IPS-15b (cell line): ENCODE measurements at regions not wholly inside any gene's neighbourhood (a gene's known extent, or its start where the extent isn't known, plus 50 kb on each side); places are given as distances from the start of the nearest gene placed in this dataset.

Experiments used
- H3K27me3 ChIP-seq: one replicate; pipeline ENCODE4 v1.6.1; 2013; ENCODE audit warnings: low read length; ENCODE audit not compliant: control insufficient read depth, insufficient read depth
- H3K36me3 ChIP-seq: one replicate; pipeline ENCODE4 v1.6.1; 2013; ENCODE audit warnings: low read length; ENCODE audit not compliant: control insufficient read depth, insufficient read depth
- H3K4me1 ChIP-seq: one replicate; pipeline ENCODE4 v1.6.1; 2013; ENCODE audit warnings: mild to moderate bottlenecking, low read length; ENCODE audit not compliant: control insufficient read depth, insufficient read depth
- H3K4me3 ChIP-seq: one replicate; pipeline ENCODE4 v1.5.1; 2013; ENCODE audit warnings: low read depth, low read length
- H3K9ac ChIP-seq: one replicate; pipeline ENCODE4 v1.6.1; 2013; ENCODE audit warnings: low read depth, mild to moderate bottlenecking, low read length
- H3K9me3 ChIP-seq: one replicate; pipeline ENCODE4 v1.6.1; 2013; ENCODE audit warnings: mild to moderate bottlenecking, low read length; ENCODE audit not compliant: control insufficient read depth, insufficient read depth

DNA sequence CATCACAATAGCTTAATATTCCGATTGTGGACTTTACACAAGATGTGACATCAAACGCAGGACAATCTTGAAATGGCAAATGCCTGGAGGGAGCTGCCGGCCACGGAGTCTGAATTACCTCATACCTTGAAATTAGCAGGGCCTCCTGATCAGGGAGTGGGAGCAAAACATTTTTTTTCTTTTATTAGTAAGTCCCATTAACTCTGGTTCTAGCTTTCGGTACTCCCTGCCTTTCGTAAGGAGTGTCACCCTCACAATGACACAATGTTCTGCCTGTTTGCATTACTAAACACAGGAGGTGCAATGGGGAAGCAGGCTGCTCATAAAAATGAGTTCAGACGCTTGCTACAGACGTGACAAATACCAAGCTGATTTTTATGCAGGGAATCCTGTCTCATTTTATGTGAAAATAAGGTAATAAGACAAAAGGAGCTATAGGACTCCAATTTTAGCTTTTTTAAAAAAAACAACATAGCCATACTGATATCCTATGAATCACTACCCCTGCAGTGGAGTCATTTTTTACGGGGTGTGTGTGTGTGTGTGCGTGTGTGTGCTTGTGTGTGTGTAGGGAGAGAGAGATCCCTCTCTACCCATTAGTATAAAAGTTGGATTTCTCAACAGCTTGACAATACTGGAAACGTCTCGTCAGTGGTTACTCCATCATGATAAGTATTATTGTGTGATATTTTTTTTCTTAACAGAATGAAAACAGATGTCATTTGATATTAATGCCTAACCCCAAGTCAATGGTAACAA, 205.1 kb upstream of the RUNX1 start:
- peaks cover 2% of the 10 kb centered on the region for H3K9me3 ChIP-seq
- no peak overlapping the region for H3K9ac ChIP-seq
- H3K4me1 ChIP-seq = no peaks in the 10 kb centered on the region
- H3K27me3 ChIP-seq = no peaks in the 10 kb centered on the region
- no peak overlapping the region for H3K4me3 ChIP-seq
- H3K36me3 ChIP-seq = no peaks in the 10 kb centered on the region

DNA sequence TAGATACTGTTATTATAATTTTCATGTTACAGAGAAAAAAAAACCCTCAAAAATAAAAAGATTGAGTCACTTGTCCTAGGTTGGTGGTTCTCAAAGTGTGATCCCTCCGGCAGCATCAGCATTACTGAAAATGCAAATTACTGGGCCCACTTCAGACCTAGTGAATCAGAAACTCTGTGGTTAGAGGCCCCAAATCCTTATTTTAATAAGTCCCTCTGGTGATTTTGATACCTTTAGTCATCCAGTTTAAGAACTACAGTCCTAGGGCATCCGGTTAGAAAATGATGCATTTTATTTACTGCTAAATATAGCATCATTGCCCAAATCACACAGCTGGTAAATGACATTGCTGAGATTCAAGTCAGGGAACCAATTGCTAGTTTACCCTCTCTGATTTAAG, 203.7 kb upstream of the RUNX1 start:
- Histone ChIP-seq H3K4me1 (no peaks in the 10 kb centered on the region), H3K9ac (no peak overlapping the region), H3K27me3 (no peaks in the 10 kb centered on the region), H3K36me3 (no peaks in the 10 kb centered on the region), H3K9me3 (peaks cover 2% of the 10 kb centered on the region), H3K4me3 (no peak overlapping the region)

DNA sequence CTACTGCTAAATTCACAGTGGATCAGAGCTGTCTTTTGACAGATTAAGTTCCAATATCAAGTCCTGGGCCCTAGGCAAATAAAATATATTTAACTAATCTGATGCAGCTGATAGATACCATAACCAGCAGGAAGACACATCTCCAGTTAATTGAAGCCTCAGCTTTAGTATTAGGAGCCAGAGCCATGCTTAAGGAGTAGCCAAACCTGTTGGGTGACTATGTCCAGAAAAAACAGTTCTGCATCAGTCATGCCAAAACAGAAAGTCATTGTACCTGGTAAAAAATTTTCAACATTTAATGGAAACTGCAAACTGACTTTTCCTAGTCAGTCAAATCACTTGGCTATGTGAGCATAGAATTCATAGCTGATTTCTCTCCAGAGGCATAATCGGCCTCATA, 200.5 kb upstream of the RUNX1 start:
- peaks cover 2% of the 10 kb centered on the region for H3K9me3 ChIP-seq
- H3K36me3 ChIP-seq = no peaks in the 10 kb centered on the region
- no peak overlapping the region for H3K9ac ChIP-seq
- no peak overlapping the region for H3K4me3 ChIP-seq
- no peaks in the 10 kb centered on the region for H3K4me1 ChIP-seq
- no peaks in the 10 kb centered on the region for H3K27me3 ChIP-seq

DNA sequence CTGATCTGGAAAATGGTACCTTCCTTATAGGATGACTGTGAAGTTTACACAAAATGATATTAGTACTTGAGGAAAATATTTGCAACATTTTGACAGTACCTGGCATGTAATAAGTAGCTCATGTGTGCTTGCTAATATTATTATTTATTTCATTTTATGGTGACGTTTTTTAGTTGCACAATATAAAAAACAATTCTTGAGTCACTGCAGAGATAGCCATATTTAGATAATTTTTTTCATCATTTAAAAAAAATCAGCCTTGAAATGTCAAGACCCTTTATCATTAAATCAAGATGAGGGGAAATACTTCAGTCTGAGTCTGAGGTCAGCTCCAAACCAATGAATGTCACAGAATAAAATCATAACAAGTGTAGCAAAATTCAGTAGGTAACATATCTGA, 196.8 kb upstream of the RUNX1 start:
- Histone ChIP-seq H3K9me3 (peaks cover 2% of the 10 kb centered on the region), H3K9ac (no peak overlapping the region), H3K4me1 (no peaks in the 10 kb centered on the region), H3K36me3 (no peaks in the 10 kb centered on the region), H3K27me3 (no peaks in the 10 kb centered on the region), H3K4me3 (no peak overlapping the region)

DNA sequence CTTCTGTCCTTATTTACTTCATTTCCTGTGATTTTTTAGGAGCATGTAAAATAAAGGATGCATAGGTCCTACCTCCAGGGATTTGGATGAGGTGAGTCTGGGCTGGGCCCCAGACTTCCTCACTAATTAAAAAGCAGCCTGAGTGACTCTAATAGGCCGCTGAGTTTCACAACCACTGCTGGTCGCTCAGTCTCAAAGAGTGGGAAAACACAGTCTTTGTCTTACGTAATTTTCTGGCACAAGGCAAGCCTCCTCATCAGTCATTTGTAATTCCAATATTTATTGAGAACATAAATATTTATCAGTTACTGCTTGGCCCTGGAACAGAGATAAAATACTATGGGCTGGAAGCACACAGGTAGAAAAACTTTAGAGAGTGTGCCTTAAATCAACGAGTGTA, 195.4 kb upstream of the RUNX1 start:
- no peaks in the 10 kb centered on the region for H3K27me3 ChIP-seq
- H3K4me1 ChIP-seq = no peaks in the 10 kb centered on the region
- no peaks in the 10 kb centered on the region for H3K9me3 ChIP-seq
- no peak overlapping the region for H3K4me3 ChIP-seq
- no peaks in the 10 kb centered on the region for H3K36me3 ChIP-seq
- no peak overlapping the region for H3K9ac ChIP-seq

DNA sequence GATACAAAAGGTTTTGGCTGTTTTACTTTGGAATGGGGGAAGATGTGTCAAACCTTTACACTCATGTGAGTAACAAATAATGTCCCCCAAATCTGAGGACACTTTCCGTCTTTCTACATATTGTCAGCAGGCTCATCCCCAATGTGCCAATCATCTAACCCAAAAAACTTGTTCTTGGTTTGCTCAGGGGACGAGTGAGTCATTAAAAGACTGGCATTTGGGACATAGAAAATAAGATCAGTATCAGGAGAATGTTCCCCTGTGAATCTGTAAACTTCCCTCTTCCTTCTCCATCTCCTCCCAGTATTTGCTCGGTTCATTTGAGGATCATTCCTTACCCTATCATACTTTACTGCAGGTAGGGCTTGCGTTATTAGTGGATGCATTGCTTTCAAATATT, 194.1 kb upstream of the RUNX1 start:
- Histone ChIP-seq H3K4me1 (no peaks in the 10 kb centered on the region), H3K9me3 (no peaks in the 10 kb centered on the region), H3K27me3 (no peaks in the 10 kb centered on the region), H3K9ac (no peak overlapping the region), H3K4me3 (no peak overlapping the region), H3K36me3 (no peaks in the 10 kb centered on the region)

DNA sequence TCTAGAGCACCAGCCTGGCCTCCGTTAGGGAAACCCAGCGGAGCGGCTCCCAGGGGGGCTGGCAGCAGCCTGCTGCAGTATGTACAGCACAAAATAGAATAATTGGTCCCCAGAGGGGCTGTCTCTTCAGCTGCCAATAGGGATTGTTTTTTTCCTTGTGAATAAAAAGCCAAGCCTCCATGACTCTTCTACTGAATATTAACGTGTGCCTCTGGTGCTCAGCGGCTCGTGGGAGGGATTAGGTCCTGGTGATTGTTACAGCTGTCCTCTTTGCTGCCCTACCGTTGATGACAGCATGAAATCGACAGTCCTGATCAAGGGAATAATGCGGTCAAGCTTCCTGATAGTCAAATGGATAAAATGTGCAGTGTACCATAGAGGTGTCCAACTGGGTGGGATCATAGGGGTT, 190.7 kb upstream of the RUNX1 start:
- Histone ChIP-seq H3K4me1 (no peaks in the 10 kb centered on the region), H3K36me3 (no peaks in the 10 kb centered on the region), H3K9me3 (no peaks in the 10 kb centered on the region), H3K9ac (no peak overlapping the region), H3K4me3 (no peak overlapping the region), H3K27me3 (no peaks in the 10 kb centered on the region)

DNA sequence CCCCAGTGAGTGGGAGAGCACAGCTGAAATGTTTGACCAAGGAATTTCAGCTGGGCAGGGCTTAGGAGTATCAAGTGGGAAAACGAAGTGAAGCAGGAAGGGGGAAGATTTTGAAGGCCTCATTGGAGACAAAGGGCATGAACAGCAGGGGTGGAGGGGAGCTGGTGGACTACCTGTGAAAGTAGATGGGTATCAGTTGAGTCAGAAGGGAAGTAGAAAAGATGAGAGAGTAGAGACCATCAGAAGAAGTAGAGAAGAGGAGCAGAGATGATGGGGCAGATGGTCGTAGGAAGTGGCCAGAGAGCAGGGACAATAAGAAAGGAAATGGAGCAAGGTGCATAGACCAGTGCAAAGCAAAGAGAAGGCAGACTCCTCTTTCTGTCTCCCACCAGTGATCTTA, 189.0 kb upstream of the RUNX1 start:
- Histone ChIP-seq H3K36me3 (no peaks in the 10 kb centered on the region), H3K4me1 (no peaks in the 10 kb centered on the region), H3K9me3 (no peaks in the 10 kb centered on the region), H3K4me3 (no peak overlapping the region), H3K9ac (no peak overlapping the region), H3K27me3 (no peaks in the 10 kb centered on the region)

DNA sequence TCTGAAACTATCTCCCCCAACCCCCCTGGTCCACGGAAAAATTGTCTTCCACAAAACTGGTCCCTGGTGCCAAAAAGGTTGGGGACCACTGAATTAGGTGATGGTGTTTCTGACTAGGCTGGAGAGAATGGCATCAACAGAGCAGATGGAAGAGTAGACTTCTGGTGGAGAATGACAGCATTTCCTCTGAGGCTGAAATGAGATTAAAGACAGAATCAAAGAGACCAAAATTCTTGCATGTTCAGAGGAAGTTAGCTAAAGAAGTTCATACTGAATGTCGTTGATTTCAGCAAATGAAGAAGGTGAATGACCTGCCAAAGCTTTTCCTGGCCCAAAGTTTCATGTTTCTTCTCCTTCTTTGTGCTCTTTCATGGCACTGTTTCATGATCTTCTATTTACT, 188.2 kb upstream of the RUNX1 start:
- Histone ChIP-seq H3K9me3 (no peaks in the 10 kb centered on the region), H3K4me3 (no peak overlapping the region), H3K4me1 (no peaks in the 10 kb centered on the region), H3K27me3 (no peaks in the 10 kb centered on the region), H3K9ac (no peak overlapping the region), H3K36me3 (no peaks in the 10 kb centered on the region)

DNA sequence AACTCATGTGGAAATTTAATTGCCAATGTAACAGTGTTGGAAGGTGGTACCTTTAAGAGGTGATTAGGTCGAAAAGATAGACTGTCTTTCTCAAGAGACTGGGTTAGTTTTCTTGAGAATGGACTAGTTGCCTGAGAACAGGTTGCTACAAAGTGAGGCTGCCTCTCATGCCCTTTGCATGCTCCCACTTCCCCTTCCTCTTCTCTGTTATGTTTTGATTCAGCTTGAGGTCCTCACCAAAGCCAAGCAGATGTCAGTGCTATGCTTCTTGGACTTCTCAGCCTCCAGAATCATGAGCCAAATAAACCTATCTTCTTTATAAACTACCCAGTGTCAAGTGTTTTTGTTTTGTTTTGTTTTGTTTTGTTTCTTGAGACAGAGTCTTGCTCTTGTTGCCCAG, 187.0 kb upstream of the RUNX1 start:
- Histone ChIP-seq H3K27me3 (no peaks in the 10 kb centered on the region), H3K4me1 (no peaks in the 10 kb centered on the region), H3K4me3 (no peak overlapping the region), H3K36me3 (no peaks in the 10 kb centered on the region), H3K9ac (no peak overlapping the region), H3K9me3 (no peaks in the 10 kb centered on the region)

DNA sequence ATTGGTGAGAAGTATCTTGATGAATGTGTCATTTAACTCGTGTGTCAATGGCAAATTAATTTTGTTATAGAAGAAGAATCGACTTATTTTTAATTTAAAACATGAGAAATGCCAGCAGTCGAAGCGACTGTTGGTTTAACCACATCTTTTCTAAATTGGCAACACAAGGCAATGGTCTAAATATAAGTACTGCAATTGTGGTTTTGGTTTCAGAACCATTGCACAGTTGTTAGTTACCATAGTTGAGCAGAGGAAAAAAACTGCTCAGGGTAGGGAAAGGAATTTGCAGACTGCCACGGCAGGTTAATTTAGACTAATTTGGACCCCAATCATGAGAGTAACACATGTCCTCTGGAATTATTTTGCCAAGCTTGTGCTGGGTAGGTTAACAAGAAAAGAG, 185.6 kb upstream of the RUNX1 start:
- H3K27me3 ChIP-seq = no peaks in the 10 kb centered on the region
- no peaks in the 10 kb centered on the region for H3K36me3 ChIP-seq
- no peak overlapping the region for H3K4me3 ChIP-seq
- H3K9ac ChIP-seq = no peak overlapping the region
- no peaks in the 10 kb centered on the region for H3K4me1 ChIP-seq
- H3K9me3 ChIP-seq = no peaks in the 10 kb centered on the region

DNA sequence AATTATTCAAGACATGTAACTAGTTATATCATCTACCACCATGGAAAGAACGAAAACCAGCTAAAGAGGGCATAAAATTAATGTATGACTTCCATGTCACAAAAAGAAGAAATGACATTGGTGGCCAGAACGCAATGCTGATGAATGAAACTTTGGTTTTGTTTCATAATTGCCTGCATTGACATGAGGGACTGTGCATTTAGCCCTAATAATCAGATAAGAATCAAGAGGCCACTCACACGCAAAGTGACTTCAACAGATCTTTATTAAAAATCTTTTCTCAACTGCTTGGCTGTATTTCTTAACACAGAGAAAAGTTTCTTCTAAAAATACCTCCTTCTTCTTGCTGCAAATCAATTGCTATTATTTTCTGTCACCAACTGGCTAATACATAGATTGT, 184.7 kb upstream of the RUNX1 start:
- H3K36me3 ChIP-seq = no peaks in the 10 kb centered on the region
- H3K27me3 ChIP-seq = no peaks in the 10 kb centered on the region
- H3K9ac ChIP-seq = no peak overlapping the region
- H3K4me3 ChIP-seq = no peak overlapping the region
- no peaks in the 10 kb centered on the region for H3K9me3 ChIP-seq
- H3K4me1 ChIP-seq = no peaks in the 10 kb centered on the region
